ENCODE measurements at regions not wholly inside any gene's neighbourhood (a gene's known extent, or its start where the extent isn't known, plus 50 kb on each side); places are given as distances from the start of the nearest gene placed in this dataset.

DNA sequence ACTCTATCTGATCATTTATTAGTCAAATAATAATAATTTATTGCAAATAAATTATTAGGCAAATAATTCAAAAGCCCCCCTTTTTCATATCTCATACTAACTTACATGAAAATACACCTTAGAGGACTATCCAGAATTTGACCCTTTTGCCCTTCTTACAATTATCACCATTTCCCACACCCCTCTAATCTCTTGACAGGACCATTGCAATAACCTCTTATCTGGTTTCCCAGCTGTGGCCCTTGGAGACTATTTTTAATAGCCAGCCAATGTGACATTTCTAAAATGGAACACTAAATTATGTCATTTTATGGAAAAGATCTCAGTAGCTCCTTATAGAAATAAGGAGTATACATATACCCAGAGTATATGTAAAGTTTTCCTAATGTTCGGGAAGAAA lies 588.4 kb upstream of the COX7C start:
- Histone ChIP-seq H3K4me3 (no peak overlapping the region), H3K27me3 (no peaks in the 10 kb centered on the region), H3K36me3 (no peaks in the 10 kb centered on the region), H3K4me1 (no peaks in the 10 kb centered on the region), H3K9me3 (no peaks in the 10 kb centered on the region), H3K27ac (no peak overlapping the region)
- 69 to 91% methylated on average over 1 of the region's 1 CpG for WGBS, 2 donors
- intact Hi-C loops (cut with DNase I) = no loop called here
- ATAC-seq (no peak), FAIRE-seq (no peak), DNase-seq (no peak)
- TF ChIP-seq, protein P1, sequence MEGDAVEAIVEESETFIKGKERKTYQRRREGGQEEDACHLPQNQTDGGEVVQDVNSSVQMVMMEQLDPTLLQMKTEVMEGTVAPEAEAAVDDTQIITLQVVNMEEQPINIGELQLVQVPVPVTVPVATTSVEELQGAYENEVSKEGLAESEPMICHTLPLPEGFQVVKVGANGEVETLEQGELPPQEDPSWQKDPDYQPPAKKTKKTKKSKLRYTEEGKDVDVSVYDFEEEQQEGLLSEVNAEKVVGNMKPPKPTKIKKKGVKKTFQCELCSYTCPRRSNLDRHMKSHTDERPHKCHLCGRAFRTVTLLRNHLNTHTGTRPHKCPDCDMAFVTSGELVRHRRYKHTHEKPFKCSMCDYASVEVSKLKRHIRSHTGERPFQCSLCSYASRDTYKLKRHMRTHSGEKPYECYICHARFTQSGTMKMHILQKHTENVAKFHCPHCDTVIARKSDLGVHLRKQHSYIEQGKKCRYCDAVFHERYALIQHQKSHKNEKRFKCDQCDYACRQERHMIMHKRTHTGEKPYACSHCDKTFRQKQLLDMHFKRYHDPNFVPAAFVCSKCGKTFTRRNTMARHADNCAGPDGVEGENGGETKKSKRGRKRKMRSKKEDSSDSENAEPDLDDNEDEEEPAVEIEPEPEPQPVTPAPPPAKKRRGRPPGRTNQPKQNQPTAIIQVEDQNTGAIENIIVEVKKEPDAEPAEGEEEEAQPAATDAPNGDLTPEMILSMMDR (IDR thresholded peaks at IDR 0.05) = no peak

DNA sequence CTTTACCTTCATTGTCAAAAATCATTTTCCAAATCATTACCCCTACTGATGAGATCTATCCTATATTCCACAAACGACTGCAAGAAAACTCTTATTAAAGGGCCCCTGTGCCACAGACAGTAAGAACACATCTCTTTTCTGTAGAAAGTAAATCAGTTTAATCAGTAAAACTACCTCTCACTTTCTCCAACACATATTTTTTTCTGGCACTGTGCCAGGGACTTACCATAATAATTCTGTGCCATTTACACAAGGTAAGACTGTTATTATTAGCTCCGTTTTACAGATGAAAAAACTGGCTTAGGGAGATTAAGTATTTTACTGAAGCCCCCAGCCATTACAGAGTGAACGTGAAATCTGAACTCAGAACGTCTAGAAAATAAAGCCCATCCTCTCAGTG lies 587.0 kb upstream of the COX7C start:
- Histone ChIP-seq H3K27ac (no peak overlapping the region), H3K4me1 (no peaks in the 10 kb centered on the region), H3K9me3 (no peaks in the 10 kb centered on the region), H3K36me3 (no peaks in the 10 kb centered on the region), H3K27me3 (no peaks in the 10 kb centered on the region), H3K4me3 (no peak overlapping the region)
- 49 to 58% methylated on average over 4 of the region's 4 CpGs for WGBS, 2 donors
- no peak for FAIRE-seq
- intact Hi-C loops (cut with DNase I) = no loop called here
- no peak for DNase-seq
- TF ChIP-seq, protein P1 (IDR thresholded peaks at IDR 0.05) = no peak
- no peak for ATAC-seq

DNA sequence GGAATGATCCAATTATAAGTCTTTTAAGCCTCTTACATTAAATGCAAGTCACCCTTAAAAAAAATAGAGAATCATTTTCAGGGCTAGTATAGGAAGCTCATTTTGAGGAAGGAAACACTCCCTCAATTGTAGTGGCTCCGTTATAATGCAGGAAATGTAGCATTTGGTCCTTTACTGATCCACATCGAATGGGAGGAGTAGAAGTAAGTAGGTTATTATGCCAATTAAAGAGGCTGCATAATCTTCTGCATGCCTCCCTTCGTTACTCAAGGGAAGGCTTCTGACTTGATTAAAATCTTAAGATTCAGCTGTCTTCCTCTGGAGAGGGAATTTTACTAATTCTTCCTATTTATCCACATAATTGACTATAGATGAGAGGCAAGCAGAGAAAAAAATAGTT lies 579.2 kb upstream of the COX7C start:
- FAIRE-seq = no peak
- WGBS, 2 donors = 43 to 61% methylated on average over 3 of the region's 3 CpGs
- H3K36me3 ChIP-seq = no peaks in the 10 kb centered on the region
- TF ChIP-seq, protein P1 (IDR thresholded peaks at IDR 0.05) = no peak
- H3K27me3 ChIP-seq = no peaks in the 10 kb centered on the region
- no peaks in the 10 kb centered on the region for H3K9me3 ChIP-seq
- no peaks in the 10 kb centered on the region for H3K4me1 ChIP-seq
- H3K4me3 ChIP-seq = no peak overlapping the region
- H3K27ac ChIP-seq = no peak overlapping the region
- ATAC-seq = no peak
- no peak for DNase-seq
- intact Hi-C loops (cut with DNase I) = no loop called here

DNA sequence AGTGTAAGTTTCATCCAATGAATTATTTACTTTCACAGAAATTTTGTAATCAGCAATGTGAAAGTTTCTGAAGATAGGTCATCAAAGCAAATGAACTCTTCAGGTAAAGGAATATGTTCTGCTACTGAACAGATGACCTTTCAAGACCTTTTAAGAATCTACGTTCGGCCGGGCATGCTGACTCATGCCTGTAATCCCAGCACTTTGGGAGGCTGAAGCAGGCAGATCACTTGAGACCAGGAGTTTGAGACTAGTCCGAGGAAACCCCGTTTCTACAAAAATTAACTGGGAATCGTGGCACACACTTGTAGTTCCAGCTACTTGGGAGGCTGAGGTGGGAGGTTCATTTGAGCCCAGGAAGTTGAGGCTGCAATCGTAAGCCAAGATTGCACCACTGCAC lies 578.4 kb upstream of the COX7C start:
- ATAC-seq (no peak), FAIRE-seq (no peak), DNase-seq (peak in 1 of 6 donors; percentile 3)
- WGBS, 2 donors = 59 to 74% methylated on average over 7 of the region's 7 CpGs
- no peaks in the 10 kb centered on the region for H3K27me3 ChIP-seq
- no peak overlapping the region for H3K4me3 ChIP-seq
- H3K9me3 ChIP-seq = no peaks in the 10 kb centered on the region
- H3K4me1 ChIP-seq = no peaks in the 10 kb centered on the region
- TF ChIP-seq, protein P1 (IDR thresholded peaks at IDR 0.05) = no peak
- no peak overlapping the region for H3K27ac ChIP-seq
- intact Hi-C loops (cut with DNase I) = no loop called here
- H3K36me3 ChIP-seq = no peaks in the 10 kb centered on the region

DNA sequence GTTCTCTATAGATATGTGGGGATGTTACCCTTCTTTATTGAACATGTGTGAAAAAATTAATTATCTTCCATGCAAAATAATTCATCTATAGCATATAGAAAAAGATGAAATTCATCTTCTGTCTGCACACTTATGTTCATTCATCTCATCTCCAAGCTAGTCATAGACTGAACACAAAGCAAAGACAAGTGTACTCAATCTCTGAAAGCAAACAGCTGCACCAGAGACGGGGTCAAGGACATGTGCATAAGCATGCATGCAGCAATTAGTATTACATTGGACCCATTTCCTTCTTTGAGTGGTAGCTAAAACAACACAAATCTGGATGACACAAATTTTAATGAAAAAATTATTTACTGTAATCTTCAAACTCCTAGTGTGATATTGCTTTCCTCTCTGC lies 547.0 kb upstream of the COX7C start:
- 21 to 28% methylated on average over 1 of the region's 1 CpG for WGBS, 2 donors

More for the DNA sequence above, 547.0 kb upstream of the COX7C start:
- DNase-seq (no peak), ATAC-seq (no peak), FAIRE-seq (no peak)
- Histone ChIP-seq H3K4me3 (no peak overlapping the region), H3K27me3 (peaks cover 0 to 4% (median 0%) of the 10 kb centered on the region in 4 donors), H3K36me3 (no peaks in the 10 kb centered on the region), H3K27ac (no peak overlapping the region), H3K4me1 (no peaks in the 10 kb centered on the region), H3K9me3 (no peaks in the 10 kb centered on the region)
- TF ChIP-seq, protein P1 (IDR thresholded peaks at IDR 0.05) = no peak
- intact Hi-C loops (cut with DNase I) = no loop called here

Measured in pancreas (tissue), 10 donors.